ENCODE measurements at regions not wholly inside any gene's neighbourhood (a gene's known extent, or its start where the extent isn't known, plus 50 kb on each side); places are given as distances from the start of the nearest gene placed in this dataset.
A peak's percentile ranks its signal among the peaks of the same experiment; 100 is the strongest.

DNA sequence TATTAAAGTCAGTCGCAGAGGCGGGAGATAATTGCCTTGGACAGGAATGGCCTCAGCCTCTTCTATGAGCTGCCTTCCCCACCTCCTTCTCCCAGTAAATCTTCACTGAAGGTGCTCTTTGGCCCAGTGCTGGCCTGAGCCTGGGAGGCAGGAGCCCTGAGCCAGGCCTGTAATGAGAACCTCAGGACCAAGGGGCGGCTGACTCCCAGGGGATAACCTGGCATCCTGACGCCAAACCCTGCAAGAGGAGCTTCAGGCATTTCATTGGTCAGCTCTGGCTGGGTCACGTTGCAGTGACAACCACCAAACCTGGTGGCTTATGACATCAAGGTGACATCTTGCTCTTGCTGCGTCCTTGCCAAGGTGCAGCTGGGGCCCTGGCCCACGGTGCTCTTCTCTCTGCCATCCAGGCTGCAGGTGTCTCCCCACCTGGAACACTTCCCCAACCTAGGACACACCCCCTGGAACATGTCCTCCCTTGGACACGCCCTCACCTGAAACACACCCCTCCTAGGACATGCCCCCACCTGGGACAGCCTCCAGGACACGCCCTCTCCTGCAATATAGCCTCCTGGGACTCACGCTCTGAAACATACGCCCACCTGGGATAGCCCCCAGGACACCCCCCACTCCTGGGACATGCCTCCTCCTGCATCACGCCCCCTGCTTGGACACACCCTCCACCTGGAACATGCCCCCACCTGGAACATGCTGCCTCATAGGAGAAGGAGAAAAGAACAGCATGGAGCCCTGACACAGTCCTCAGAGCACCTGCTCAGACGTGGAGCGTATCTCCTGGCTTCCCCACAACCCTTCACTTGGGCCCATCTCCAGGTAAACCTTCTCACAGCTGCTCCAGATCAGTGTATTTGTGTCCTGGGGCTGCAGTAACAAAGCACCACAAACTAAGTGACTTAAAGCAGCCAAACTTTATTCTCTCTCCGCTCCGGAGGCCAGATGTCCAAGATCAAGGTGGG is 333.6 kb downstream of the NPHP4 start:
- DNase-seq = no peak

DNA sequence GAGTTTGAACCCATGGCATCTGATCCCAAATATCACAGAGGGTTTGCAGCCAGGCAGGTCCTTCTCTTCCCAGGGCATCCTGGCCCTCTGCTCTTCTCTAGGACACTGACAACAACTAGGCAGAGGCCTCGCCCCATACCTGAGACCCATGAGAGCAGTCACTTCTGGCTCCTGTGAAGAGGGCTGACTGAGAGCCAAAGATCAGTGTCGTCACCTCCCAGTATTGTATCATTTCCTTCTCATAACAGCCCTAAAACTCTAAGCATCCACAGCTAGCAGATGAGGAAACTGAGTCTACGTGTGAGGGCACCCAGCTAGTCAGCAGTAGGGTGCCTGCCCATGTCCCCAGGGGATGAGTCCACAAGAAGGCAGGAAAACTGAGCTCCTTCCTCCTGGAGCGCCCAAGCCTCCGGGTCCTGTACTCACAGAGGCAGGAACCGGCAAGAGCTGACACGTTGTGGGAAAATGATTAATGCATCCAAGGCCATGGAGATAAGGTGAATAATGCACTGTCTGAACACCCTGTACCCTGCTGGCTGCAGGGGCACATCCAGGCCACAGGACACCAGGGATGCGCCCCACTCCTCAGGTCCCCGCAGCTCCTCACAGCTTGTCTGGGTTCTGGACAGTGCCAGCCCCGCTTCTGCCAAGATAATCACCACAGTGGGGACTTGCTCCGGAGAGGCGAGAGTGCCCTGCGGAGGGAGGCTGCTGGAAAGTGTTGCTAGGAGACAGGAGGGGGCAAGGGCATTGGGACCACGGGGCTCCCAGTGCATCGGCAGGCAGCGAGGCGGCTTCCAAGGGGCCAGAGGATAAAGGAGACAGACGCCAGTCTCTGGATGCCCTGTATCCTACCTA is 340.0 kb downstream of the NPHP4 start:
- DNase-seq = no peak

DNA sequence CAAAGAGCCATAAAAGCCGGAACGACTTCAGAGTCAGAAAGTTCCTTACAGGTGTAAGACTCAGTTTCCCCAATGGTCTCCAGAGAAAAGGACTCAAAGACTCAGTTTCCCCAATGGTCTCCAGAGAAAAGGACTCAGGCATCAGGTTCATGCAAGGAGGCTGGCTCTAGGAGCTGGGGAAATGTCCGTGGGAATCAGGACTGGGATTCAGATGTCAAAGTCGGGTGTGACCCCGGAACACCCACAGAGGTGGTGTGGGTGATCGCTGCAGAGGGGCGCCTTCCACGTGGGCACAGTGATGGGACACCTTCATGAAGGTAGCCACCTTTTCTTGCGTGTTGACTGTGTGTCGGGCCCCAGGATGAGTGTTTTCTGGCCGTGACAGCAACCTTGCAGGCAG is 340.8 kb downstream of the NPHP4 start:
- DNase-seq = no peak

DNA sequence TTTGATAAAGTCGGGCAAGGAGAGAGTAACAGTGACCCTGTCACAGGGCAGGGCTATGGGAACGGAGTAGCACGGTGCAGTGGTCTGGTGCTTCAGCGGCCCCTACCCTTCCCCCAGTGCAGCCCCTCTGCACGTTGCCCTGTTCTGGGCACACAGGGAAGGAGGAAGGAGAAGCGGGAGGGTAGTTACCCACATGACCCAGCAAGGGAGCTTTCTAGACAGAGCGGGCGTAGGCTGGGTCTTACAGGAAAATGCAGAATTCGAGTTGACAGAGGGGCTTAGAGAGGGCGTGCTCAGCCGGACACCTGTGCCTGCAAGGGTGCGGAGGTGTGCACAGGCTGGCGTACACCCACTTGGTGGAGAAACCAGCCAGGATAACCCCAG is 341.2 kb downstream of the NPHP4 start:
- no peak for DNase-seq

DNA sequence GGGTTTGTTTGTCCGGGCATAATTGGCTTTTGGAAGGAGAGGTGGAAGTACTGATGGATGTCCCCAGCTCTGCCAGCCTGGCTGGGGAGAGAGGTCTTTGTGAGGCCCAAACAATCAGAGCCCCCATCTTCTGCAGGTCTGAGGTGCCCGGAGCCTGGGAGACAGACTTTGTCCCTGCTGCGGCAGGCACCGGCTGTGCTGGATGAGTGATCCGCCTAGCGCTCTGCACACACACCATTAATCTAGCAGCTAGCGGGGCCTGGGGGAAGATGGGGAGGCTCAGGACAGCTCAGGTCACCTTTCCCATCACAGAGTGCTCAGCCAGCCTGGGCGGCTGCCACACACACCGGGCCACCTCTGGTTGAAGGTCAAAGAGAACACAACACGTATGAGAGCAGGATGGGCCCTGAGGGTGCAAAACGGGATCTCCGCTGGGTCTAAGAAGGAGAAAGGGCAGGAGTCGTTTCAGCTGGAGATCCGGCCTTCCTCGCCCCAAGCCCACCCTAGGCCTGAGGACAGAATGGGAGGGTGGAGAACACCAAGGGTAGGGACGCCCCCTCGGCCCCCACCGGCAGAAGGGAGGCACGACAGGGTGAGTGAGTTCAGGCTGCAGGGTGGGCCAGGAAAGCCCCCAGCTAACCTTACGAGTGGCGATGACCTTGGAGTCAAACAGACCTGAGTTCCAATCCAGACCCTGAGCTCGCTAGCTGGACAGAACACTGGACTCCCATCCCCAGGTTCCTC is 341.8 kb downstream of the NPHP4 start:
- DNase-seq = peak; percentile 25

DNA sequence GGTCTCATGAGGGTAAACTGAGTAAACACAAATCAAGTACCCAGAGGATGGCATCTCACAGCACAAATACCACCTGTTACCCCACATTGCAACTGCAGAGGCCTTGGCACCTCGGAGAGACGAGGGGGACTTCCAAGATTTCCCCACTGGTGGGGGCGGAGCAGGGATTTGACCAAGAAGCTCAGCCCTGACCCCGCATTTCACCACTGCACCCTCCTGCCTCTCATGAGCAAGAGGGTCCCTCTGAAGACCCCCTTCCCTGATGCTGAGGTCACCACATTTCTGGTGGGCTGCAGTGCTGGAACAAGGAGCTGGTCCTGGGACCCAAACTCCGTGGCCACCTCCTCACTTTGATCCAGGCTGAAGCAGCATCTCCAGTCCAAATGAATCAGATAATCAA is 342.4 kb downstream of the NPHP4 start:
- DNase-seq = no peak

DNA sequence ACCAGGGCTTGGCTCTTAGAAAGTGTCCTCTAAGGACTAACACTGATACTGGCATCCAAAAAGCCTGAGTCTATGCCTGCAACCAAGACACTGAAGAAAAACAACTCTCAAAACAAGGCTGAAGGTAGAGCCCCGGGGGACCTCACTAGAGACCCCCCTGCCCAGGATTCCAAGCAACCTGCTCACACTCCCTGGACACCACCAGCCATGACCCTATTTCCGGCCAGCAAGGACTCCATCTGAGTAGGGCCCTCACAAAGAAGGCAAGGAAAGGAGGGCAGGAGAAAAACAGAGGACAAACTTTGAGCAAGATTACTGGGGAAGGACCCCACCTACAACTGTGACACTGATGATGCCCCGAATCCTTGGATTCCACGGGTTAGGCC is 343.1 kb downstream of the NPHP4 start:
- no peak for DNase-seq

DNA sequence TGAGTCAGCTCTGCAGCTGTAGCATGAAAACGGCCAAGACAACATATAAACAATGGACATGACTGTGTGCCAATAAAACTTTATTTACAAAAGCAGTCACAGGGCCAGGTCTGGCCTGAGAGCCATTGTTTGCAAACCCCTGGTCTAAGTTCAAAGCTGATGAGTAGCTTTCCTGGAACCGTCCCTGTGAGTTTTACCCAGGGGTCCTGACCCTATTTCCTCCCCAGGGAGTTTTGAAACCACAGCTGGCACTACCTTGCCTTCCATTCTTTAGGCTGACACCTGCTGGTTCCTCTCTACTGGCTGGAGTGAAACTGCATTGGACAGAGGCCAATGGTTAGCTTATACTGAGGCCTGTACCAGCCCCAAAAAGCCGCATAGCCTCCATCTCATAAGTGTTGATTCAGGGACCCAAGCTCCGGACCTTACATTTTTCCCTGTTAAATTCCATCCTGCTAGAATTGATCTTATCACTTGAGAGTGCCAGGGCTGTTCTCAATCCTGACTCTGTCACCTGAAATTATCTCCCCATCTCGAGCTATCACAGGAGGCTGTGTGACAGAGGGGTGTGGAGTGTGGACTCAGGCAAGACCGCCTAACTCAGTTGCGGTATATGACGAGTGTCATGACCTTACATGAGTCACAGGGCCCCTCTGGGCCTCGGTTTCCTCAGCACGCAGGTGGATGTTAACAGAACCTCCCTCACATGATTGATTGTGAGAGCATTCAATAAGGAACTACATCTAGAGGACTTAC is 343.6 kb downstream of the NPHP4 start:
- no peak for DNase-seq

DNA sequence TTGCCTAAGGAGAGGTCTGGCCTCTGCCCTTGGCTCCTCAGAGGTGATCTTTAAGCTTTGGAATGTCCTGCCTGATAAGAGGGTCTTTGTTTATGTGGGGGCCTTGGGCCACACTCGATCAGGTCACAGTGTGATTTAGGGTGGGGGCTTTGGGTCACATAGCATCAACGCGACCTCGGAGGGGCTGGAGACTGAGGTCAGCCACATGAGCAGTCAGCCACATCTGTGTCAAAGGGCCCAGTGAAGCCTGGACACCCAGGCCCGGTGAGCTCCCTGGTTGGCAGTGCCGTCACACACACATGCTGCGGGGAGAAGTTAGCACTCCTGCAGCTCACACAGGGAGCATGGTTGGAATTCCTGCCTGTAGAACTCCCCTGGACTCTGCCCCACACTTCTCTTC is 345.0 kb downstream of the NPHP4 start:
- no peak for DNase-seq

DNA sequence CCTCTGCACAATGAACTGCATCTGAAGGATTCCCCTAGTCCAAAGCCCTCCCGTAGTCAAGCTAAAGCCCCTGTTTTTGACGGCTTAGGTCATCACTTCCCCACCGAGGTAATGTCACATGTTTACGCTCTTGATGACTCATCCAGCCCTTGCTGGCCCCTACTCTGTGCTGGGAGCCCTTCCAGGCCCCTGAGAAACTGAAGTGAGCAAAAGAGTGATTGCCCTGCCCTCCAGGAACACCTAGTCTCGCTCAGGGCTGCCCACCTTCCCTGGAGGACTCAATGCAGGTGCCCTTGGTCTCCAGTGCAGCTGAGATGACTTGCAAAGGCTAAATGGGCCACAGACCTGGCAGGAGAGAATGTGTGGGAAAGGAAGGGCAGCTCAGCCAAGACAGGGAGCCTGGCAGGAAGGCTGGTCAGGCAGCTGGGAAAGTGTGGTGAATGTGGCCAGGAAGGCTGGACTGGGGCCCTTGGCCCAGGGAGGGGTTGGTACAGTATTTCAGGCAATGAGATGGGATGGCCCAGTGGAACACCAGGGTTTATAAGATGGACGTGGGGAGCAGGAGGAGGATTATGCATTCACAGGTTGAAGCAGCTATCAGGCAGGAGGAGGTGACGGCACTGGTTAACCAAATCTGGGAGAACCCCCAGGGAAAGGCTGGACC is 345.6 kb downstream of the NPHP4 start:
- DNase-seq = no peak

DNA sequence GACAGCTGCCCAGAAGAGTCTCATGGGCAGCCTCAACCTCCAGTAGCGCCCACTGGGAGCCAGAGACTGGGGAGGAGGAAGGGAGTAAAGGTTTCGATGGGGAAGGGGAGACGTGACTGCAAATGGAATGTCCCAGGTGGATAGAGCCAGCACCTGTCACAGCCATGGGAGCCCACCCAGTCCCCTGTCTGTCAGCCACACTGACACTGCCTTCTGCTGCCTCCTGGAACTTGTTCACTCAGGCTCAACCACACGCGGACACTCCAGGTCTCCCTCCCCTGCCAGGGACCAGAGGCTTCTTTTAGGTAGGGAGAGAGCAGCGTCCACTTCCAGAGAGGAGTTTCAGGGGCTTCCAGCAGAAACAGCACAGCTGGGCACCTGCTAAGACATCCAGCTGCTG is 346.3 kb downstream of the NPHP4 start:
- DNase-seq = no peak

DNA sequence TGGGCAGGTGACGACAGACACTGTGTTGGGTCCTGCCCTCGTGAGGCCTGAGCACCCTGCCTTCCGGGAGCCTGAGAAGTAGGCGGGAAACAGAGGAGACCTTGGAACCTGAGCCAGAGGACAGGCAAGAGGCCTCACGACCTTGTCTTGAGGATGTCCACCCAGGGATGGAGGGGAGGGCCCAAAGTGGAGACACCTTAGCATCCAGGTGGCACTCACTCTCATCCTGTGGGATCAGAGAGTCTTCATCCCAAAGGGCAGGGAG is 347.2 kb downstream of the NPHP4 start:
- DNase-seq = no peak

DNA sequence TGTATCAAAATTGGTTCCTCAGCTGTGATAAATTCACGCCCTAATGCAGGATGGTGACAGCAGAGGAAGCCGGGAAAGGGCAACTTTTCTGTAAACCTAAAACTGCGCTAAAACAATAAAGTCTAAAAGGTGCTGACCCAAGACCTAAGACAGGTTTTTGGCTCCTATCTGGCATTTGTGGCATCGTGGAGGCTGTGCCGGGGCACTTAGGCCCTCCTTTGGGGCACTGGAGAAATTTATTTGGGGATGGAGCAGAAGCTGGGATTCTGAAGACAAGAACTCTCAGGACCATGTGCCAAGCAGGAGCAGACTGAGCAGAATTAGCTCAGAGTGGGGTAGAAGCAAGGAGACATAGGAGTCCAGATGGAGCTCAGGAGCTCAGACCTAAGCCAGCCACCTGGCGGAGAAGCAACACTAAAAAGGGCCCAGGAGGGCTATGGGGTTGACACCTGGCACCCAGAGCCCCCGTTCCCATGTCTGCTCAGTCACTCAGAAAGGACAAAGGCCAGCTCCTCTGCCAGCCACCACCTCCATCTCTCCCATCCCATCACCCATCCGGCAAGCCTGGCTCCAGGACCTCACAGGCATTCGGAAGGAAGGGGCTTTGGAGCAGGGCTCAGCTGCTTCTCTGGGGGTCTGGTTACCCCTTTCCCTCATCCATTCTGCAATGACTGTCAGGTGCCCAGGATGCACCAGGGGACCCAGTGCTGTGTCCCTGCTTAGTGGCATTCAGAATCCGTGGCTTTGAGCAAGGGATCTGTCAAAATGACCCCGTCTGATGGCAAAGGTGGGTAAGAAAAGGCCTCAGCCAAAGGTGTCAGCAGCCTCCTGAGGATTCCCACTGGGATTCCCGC is 347.7 kb downstream of the NPHP4 start:
- no peak for DNase-seq

DNA sequence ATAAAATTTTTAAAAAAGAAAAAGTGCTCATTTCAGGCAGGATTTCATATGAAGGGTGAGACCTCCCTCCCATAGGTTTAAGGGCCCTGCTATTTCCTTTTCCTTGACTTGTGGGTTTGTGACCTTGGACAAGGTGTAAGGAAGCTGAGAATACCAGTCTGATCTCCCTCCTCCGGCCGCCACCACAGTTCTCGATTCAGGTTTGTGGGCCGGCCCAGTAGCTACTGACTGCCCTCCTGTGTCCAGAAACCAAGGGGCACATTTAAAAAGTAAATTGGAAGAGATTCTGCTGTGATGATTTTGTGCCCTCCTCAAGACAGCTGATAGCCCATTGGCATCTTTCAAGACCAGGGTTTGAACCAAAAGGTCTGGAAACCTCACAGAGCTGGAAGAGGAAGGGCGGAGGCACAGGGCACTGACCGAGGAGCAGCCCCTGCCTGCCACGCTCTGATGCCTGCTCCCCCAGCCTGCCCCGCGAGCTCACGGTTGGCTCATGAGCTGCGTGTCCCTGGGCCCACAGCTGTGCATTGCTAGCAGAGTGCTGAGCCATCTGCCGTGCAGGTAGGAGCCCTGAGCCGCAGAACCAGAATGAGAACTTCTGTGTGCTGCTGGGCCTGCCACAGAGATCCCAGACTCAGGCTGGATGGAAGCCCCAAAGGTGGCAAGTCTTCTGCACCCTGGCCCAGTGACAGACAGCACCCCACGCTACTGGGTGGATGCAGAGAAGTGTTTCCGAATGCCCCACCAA is 348.7 kb downstream of the NPHP4 start:
- no peak for DNase-seq

DNA sequence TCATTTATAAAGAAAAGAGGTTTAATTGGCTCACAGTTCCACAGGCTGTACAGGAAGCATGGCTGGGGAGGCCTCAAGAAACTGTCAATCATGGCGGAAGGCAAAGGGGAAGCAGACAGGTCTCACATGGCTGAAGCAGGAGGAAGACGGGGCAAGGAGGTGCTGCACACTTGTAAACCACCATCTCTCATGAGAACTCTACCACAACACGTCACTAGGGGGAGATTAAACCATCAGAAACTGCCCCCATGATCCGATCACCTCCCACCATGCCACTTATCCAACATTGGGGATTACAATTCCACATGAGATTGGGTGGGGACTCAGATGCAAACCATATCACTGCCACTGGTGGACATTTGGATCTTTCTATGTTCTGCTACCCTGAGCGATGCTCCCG is 351.4 kb downstream of the NPHP4 start:
- no peak for DNase-seq

DNA sequence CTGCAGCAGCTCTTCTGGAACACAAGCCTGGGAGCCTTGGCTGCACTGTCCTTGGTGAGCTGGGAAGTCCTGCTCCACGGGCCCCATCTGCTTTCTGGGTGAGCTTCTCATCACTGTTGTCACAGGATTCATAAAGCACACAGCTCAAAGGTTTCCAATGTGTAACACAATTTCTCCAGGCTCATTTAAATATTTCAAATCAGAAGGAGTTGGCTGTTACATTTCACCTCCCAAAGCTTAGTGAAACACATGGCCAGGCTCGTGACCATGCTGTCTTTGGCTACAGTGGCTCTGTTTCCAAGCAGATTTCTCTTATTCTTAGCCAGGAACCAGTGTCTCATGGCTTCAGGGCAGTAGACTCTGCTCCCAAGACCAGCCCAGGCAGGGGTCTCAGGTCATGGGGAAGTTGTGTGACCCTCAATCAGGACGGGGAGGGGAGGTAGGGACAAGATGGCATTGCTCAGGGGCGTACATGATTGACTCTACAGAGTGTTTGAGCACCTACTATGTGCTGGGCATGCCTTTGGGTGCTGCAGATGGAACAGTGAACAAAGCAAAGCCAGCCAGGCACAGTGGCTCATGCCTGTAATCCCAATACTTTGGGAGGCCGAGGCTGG is 353.0 kb downstream of the NPHP4 start:
- no peak for DNase-seq

DNA sequence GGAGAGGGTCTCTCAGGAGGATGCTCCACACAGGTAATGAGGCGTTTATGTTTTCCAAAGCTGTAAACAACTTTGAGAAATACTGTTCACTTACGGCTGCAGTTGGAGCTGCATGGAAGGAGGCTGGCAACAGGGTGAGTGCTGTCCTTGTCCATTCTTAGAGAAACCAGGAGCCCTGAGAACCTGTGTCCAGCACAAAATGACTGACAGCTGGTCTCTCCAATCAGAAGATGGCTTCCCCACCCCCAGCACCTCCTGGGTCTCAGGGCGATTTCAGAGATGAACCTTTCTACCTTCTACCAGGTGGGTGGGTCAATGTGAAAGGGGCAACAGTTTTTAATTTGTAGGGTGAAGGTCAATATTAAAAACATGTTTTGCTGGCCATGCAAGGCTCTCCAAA is 353.6 kb downstream of the NPHP4 start:
- DNase-seq = no peak

DNA sequence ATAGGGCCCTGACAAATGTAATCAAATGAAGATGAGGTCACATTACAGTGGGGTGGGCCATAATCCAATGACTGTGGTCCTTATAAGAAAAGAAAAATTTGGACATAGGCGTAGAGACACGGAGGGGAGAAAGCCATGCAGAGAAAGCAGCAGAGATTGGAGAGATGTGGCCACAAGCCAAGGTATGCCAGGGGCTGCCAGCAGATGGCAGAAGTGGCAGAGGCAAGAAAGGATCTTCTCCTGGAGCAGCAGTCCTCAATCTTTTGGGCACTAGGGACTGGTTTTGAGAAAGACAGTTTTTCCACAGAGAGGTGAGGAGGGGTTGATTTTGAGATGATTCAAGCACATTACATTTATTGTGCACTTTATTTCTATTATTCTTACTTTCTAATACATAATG is 355.1 kb downstream of the NPHP4 start:
- no peak for DNase-seq

DNA sequence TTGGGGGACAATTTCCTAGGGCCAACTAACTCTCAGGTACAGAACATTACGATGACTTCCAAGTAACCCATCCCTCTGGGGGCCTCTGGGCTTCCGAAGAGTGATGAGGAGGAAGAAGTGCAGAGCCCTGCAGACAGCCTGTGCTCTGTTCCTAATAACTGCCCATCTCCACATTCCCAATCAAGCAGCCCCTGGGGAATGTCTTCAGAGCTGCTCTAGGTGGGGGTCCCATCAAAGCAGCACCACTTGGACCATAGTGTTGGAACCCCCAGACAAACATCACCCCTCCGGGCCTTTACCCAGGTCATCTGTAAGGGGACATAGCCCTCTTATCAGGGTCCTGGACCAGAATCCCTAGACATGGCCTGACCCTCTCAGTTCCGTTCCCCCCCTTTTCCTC is 357.3 kb downstream of the NPHP4 start:
- no peak for DNase-seq

DNA sequence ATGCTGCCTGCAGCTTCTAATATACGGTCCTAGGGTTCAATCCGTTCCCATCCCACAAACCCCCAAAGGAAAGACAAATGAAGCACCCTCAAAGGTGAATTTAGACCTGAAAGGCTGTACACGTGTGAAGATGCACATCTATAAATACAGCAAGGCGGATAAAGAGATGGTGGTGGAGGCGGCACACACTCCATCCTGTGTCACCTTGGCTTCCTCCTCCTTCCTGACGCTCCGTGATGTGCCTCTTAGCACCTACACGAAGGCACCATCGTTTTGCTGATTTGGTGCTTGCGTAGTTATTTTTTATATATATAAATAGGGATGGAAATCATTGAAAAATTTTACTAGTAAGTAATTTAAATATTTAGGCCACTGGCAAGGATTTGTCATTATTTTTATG is 359.4 kb downstream of the NPHP4 start:
- no peak for DNase-seq

Measured in right kidney (tissue), 1 donor.